GM12873 (cell line): ENCODE measurements at regions not wholly inside any gene's neighbourhood (a gene's known extent, or its start where the extent isn't known, plus 50 kb on each side); places are given as distances from the start of the nearest gene placed in this dataset.

ENCODE experiments used
- TF ChIP-seq, protein P1 (sequence below): IDR thresholded peaks from 2 replicates; pipeline ENCODE4 v1.5.1; 2012; ENCODE audit warnings: low read depth, mild to moderate bottlenecking, moderate library complexity, low read length, control low read depth; ENCODE audit not compliant: insufficient read depth; ENCODE audit errors: missing control alignments

- TF ChIP-seq, protein P1, sequence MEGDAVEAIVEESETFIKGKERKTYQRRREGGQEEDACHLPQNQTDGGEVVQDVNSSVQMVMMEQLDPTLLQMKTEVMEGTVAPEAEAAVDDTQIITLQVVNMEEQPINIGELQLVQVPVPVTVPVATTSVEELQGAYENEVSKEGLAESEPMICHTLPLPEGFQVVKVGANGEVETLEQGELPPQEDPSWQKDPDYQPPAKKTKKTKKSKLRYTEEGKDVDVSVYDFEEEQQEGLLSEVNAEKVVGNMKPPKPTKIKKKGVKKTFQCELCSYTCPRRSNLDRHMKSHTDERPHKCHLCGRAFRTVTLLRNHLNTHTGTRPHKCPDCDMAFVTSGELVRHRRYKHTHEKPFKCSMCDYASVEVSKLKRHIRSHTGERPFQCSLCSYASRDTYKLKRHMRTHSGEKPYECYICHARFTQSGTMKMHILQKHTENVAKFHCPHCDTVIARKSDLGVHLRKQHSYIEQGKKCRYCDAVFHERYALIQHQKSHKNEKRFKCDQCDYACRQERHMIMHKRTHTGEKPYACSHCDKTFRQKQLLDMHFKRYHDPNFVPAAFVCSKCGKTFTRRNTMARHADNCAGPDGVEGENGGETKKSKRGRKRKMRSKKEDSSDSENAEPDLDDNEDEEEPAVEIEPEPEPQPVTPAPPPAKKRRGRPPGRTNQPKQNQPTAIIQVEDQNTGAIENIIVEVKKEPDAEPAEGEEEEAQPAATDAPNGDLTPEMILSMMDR: no peak
These were observed 643.8 kb downstream of the SORCS1 start for GRCh38 chr10:106520698-106521097.

- TF ChIP-seq, protein P1: no peak
These were observed 645.0 kb downstream of the SORCS1 start for GRCh38 chr10:106519376-106520030.

GRCh38 chr10:106515206-106515790, 649.2 kb downstream of the SORCS1 start:
- TF ChIP-seq, protein P1: no peak

- TF ChIP-seq, protein P1: no peak
These were observed 651.1 kb downstream of the SORCS1 start for GRCh38 chr10:106513352-106513771.

DNA sequence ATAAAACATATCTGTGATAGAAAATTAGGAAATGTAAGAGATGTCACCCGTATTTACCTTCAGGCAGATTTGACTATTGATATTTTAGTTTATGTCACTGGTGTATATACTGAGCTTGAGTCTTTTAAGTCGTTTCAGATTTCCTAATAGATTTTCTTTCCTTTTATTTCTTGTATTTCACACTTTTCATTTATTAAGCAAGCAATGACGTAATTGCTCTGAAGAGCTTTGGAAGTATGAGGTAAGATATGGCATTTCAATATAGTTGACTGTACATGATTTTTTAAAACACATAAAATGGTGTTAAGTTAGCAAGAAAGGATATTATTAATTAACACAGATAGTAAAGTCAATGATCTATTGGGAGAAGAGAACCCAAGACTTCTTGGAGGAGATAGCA, 652.6 kb downstream of the SORCS1 start:
- TF ChIP-seq, protein P1: no peak

DNA sequence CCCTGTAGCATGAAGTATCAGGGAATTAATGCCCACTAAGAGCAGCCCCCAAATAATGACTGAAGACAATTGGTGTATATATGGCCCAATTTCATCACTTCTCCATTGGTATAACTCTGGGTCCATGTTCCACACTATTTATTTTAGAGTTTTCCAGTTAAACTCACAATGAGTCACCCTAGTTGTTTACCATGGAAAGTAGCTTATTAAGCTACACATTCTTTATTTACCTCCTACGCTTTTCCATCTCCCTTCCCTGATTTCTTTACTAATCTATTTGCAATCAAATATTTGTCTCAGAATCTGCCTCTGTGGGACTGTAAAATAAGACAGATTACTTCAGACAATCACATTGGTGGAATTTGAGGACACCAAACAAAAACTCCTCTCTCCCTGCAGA, 655.6 kb downstream of the SORCS1 start:
- TF ChIP-seq, protein P1: no peak

DNA sequence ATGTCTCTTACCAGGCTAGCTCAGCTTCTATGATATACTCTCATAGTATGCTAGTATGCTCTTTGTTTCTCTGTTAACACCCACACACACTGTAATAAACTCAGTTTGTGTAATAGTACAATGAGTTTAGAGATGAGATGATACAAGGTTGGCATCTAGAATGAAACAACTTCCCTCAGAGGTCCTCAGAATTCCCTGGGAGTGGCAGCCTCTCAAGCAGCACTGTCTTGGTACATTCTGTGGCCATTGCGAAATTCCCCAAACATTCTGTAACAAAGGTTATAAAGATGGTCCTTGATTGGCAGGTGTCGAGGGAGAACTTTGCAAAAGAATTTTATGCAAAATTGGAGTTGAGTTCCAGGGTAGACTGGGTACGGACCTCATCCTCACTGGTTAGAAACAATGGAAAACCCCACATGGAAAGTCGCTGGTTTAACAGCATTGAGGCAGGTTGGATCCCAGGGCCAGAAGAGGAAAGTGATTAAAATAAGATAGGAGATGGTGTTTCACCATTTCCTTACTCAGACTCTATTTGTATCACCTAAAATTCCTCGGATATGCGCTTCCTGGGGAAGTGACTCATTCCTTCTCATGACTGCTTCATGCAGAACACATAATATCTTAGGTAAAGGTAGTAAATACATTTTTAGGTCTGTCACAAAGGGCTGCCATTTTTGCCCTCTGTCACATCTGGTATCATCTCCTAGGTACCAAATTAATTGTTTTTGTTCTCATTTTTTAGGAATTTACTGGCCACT, 657.8 kb downstream of the SORCS1 start:
- TF ChIP-seq, protein P1: no peak
